T-helper 2 cell treated with Interferon-gamma antibody and Interleukin-4, amounts not matched to agents 5 μg/mL and 100 μg/mL, for 36 hours (primary cell): ENCODE measurements at regions not wholly inside any gene's neighbourhood (a gene's known extent, or its start where the extent isn't known, plus 50 kb on each side); places are given as distances from the start of the nearest gene placed in this dataset.
"Not testable (repeated sequence)": the region's sequence is repeated elsewhere in the genome, so short reads cannot be mapped to it uniquely, and the experiment has no call there.

Experiments
- DNase-seq: peaks from one replicate; pipeline ENCODE4 v3.0.0; 2021; ENCODE audit warnings: low spot score
- H3K27ac Mint-ChIP-seq: one replicate; pipeline ENCODE4 v1.8.0; 2021; ENCODE audit warnings: mild to moderate bottlenecking, mixed read lengths
- H3K27me3 Mint-ChIP-seq: one replicate; pipeline ENCODE4 v1.8.0; 2021; ENCODE audit warnings: low read depth, mixed read lengths
- H3K36me3 Mint-ChIP-seq: one replicate; pipeline ENCODE4 v1.8.0; 2021; ENCODE audit warnings: low read depth, mixed read lengths
- H3K4me1 Mint-ChIP-seq: one replicate; pipeline ENCODE4 v1.8.0; 2021; ENCODE audit warnings: low read depth, mixed read lengths
- H3K4me3 Mint-ChIP-seq: one replicate; pipeline ENCODE4 v1.8.0; 2022; ENCODE audit warnings: mild to moderate bottlenecking, moderate library complexity, mixed read lengths
- H3K9me3 Mint-ChIP-seq: one replicate; pipeline ENCODE4 v1.8.0; 2021; ENCODE audit warnings: mixed read lengths

GRCh38 chr12:25615119-25615518 lies 62.0 kb upstream of the LMNTD1 start:
- DNase-seq = no peak
- peaks cover 8% of the 10 kb centered on the region for H3K9me3 Mint-ChIP-seq
- H3K4me1 Mint-ChIP-seq = no peaks in the 10 kb centered on the region
- peaks cover 3% of the 10 kb centered on the region for H3K27me3 Mint-ChIP-seq
- no peak overlapping the region for H3K27ac Mint-ChIP-seq
- H3K36me3 Mint-ChIP-seq = no peaks in the 10 kb centered on the region
- H3K4me3 Mint-ChIP-seq = no peak overlapping the region

DNA sequence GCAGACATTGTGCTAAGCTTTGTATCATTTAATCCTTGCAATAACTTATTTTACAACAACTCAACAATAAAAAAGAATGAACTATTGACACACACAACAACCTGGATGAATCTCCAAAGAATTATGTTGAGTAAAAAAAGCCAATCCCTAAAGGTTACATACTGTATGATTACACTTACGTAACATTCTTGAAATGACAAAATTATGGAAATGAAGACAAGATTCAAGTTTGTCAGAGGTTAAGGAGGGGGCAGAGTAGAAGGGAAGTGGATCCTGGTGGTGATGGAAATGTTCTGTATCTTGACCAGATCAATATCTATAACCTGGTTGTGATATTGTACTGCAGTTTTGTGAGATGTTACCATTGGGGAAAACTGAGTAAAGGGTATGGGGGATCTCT lies 63.2 kb upstream of the LMNTD1 start:
- peaks cover 5% of the 10 kb centered on the region for H3K27me3 Mint-ChIP-seq
- no peaks in the 10 kb centered on the region for H3K4me1 Mint-ChIP-seq
- no peak overlapping the region for H3K27ac Mint-ChIP-seq
- no peak for DNase-seq
- H3K36me3 Mint-ChIP-seq = no peaks in the 10 kb centered on the region
- H3K4me3 Mint-ChIP-seq = no peak overlapping the region
- H3K9me3 Mint-ChIP-seq = no peaks in the 10 kb centered on the region

- Mint-ChIP-seq H3K27me3 (peaks cover 5% of the 10 kb centered on the region), H3K36me3 (no peaks in the 10 kb centered on the region), H3K4me1 (no peaks in the 10 kb centered on the region)
Measured at GRCh38 chr12:25617991-25618390, 64.9 kb upstream of the LMNTD1 start.

DNA sequence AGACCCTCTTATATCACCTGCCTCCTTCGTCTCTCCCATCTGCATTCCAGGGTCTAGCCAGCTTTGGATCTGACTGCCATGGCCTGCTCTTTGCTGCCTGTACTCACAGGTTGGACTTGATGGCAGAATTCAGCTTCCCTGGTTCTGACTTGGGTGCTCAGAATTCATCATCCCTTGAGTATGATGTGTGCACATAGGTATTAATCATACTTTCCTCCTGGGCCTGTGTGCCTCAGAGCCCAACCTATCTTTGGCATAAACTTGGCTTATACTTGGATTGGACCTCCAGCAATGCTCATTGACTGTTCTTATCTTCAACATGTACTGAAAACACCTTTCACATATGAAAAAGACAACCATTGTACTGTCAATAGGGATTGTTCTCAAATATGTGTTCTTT lies 70.7 kb upstream of the LMNTD1 start:
- Mint-ChIP-seq H3K27me3 (peaks cover 2% of the 10 kb centered on the region), H3K36me3 (no peaks in the 10 kb centered on the region), H3K9me3 (no peaks in the 10 kb centered on the region), H3K27ac (no peak overlapping the region), H3K4me1 (no peaks in the 10 kb centered on the region), H3K4me3 (no peak overlapping the region)
- no peak for DNase-seq

More at GRCh38 chr12:25617991-25618390, 64.9 kb upstream of the LMNTD1 start:
- DNase-seq = no peak
- Mint-ChIP-seq H3K9me3 (no peaks in the 10 kb centered on the region), H3K4me3 (no peak overlapping the region), H3K27ac (no peak overlapping the region)

DNA sequence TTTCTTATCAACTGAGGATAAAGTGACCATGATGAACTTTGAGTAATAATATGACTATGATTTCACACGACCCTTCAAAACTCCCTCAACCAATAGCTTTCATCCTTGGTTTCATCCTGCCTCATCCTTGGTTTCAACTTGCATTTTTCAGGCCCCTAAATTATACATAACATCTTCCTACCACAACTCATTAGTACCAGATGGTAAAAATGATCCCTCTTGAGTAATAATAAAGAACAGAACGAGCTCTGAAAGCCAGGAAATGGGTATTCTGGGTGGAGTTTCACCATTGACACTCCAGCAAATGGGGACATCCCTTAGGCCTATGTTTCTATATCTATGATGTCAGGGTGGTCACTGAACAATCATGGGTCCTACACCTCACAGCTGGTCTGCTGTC lies 72.1 kb upstream of the LMNTD1 start:
- no peak for DNase-seq
- peaks cover 2% of the 10 kb centered on the region for H3K27me3 Mint-ChIP-seq

GRCh38 chr12:25629341-25629740 lies 76.3 kb upstream of the LMNTD1 start:
- Mint-ChIP-seq H3K4me1 (peaks cover 7% of the 10 kb centered on the region), H3K27me3 (no peaks in the 10 kb centered on the region), H3K36me3 (no peaks in the 10 kb centered on the region), H3K4me3 (no peak overlapping the region), H3K27ac (no peak overlapping the region), H3K9me3 (peaks cover 19% of the 10 kb centered on the region)
- DNase-seq = no peak

More for the DNA sequence above, 72.1 kb upstream of the LMNTD1 start:
- H3K36me3 Mint-ChIP-seq = no peaks in the 10 kb centered on the region
- no peak overlapping the region for H3K27ac Mint-ChIP-seq
- H3K4me3 Mint-ChIP-seq = no peak overlapping the region
- peaks cover 6% of the 10 kb centered on the region for H3K9me3 Mint-ChIP-seq
- no peaks in the 10 kb centered on the region for H3K4me1 Mint-ChIP-seq

- H3K9me3 Mint-ChIP-seq = peaks cover 19% of the 10 kb centered on the region
- not testable (repeated sequence) for H3K4me3 Mint-ChIP-seq
Measured at GRCh38 chr12:25630735-25631515, 77.8 kb upstream of the LMNTD1 start.

DNA sequence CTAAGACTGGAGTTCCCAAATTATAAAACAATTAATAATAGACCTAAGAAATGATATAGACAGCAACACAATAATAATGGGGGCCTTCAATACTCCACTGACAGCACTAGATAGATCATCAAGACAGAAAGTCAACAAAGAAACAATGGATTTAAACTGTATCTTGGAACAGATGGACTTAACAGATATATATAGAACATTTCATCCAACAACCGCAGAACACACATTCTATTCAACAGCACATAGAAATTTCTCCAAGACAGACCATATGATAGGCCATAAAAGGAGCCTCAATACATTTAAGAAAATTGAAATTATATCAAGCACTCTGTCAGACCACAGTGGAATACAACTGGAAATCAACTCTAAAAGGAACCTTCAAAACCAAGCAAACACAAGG lies 80.1 kb upstream of the LMNTD1 start:
- not testable (repeated sequence) for DNase-seq, H3K27me3 Mint-ChIP-seq

More at GRCh38 chr12:25630735-25631515, 77.8 kb upstream of the LMNTD1 start:
- not testable (repeated sequence) for H3K27ac Mint-ChIP-seq, H3K27me3 Mint-ChIP-seq, DNase-seq, H3K4me1 Mint-ChIP-seq, H3K36me3 Mint-ChIP-seq

DNA sequence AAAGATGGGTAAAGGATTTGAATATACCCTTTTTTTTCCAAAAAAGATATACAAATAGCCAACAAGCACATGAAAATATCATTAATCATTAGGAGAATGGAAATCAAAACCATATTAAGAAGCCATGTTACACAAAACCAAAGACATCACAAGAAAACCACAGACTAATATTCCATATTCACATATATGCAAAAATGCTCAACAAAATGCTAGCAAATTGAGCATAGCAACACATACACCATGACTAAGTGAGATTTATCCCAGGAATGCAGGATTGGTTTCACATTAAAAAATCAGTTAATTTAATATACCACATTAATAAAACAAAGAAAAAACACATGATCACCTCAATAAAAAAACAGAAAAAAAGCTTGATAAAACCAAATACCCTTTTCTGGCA lies 84.7 kb upstream of the LMNTD1 start:
- peaks cover 7% of the 10 kb centered on the region for H3K4me1 Mint-ChIP-seq
- DNase-seq = no peak
- peaks cover 5% of the 10 kb centered on the region for H3K27me3 Mint-ChIP-seq
- H3K4me3 Mint-ChIP-seq = no peak overlapping the region
- peaks cover 2% of the 10 kb centered on the region for H3K9me3 Mint-ChIP-seq
- H3K36me3 Mint-ChIP-seq = no peaks in the 10 kb centered on the region
- no peak overlapping the region for H3K27ac Mint-ChIP-seq

More for the DNA sequence above, 80.1 kb upstream of the LMNTD1 start:
- not testable (repeated sequence) for H3K27ac Mint-ChIP-seq, H3K4me1 Mint-ChIP-seq, H3K36me3 Mint-ChIP-seq, H3K4me3 Mint-ChIP-seq
- H3K9me3 Mint-ChIP-seq = peaks cover 19% of the 10 kb centered on the region

DNA sequence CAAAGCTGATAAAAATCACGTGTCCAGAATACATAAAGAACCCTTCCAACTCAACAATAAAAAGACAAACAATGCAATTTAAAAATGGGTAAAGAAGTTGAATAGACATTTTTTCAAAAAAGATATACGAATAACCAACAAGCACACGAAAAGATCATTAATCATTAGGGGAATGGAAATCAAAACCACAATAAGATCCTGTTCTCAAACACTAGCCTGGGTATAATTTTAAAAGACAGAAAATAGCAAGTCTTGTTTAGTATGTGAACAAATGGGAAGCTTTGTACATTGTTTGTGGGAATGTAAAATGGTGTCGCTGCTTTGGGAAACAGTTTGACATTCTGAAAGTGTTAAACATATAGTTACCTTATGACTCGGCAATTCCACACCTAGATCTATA lies 86.3 kb upstream of the LMNTD1 start:
- Mint-ChIP-seq H3K27ac (no peak overlapping the region), H3K9me3 (no peaks in the 10 kb centered on the region), H3K4me3 (no peak overlapping the region), H3K27me3 (peaks cover 5% of the 10 kb centered on the region), H3K36me3 (no peaks in the 10 kb centered on the region), H3K4me1 (no peaks in the 10 kb centered on the region)
- no peak for DNase-seq

- no peaks in the 10 kb centered on the region for H3K36me3 Mint-ChIP-seq
- H3K9me3 Mint-ChIP-seq = no peaks in the 10 kb centered on the region
- no peak overlapping the region for H3K4me3 Mint-ChIP-seq
- H3K4me1 Mint-ChIP-seq = no peaks in the 10 kb centered on the region
- no peaks in the 10 kb centered on the region for H3K27me3 Mint-ChIP-seq
- H3K27ac Mint-ChIP-seq = no peak overlapping the region
- no peak for DNase-seq
Measured at GRCh38 chr12:25644979-25645378, 91.9 kb upstream of the LMNTD1 start.

DNA sequence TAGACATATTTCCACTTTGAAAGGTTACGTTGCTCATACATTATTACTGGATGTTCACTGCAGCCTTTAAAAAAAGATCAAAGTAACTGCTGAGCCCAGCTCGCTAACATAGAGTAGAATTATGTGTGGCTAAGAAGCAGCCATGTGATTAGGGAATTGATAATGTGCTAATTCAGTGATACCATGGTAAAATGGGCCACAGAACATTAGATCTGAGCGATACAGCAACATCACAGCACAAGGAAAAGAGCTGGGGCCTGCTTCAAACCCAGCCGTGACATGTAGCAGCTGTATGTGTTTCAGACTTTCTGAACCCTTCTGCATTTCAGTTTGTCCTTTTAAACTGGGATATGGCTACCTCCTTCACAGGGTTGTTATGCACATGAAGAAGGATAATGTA lies 92.3 kb upstream of the LMNTD1 start:
- Mint-ChIP-seq H3K27me3 (no peaks in the 10 kb centered on the region), H3K36me3 (no peaks in the 10 kb centered on the region), H3K4me3 (no peak overlapping the region), H3K9me3 (no peaks in the 10 kb centered on the region), H3K27ac (no peak overlapping the region), H3K4me1 (no peaks in the 10 kb centered on the region)
- DNase-seq = no peak

DNA sequence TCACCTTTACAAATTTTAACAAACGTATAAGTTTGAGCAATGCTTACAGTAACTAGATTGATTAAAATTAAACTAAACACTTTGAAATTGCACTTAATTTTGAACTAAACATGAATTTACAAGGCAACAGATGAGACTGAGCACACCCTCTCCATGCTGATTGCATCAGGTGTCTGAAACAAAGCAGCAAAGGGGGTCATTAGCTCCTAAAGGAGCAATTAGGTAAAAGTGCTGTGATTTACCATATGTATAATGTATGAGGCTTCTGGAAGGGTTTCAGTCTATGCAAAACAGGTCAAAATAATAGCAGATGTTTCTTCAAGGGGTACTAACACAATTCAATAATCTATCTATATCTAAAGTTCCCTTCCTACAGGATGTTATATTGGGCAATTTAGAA lies 98.8 kb upstream of the LMNTD1 start:
- Mint-ChIP-seq H3K4me1 (peaks cover 6% of the 10 kb centered on the region), H3K9me3 (no peaks in the 10 kb centered on the region), H3K27ac (no peak overlapping the region), H3K36me3 (no peaks in the 10 kb centered on the region), H3K4me3 (no peak overlapping the region), H3K27me3 (peaks cover 2% of the 10 kb centered on the region)
- DNase-seq = no peak

GRCh38 chr12:25652371-25652770 lies 99.3 kb upstream of the LMNTD1 start:
- Mint-ChIP-seq H3K9me3 (no peaks in the 10 kb centered on the region), H3K27ac (no peak overlapping the region), H3K36me3 (no peaks in the 10 kb centered on the region), H3K27me3 (peaks cover 2% of the 10 kb centered on the region), H3K4me3 (no peak overlapping the region), H3K4me1 (peaks cover 6% of the 10 kb centered on the region)
- DNase-seq = no peak
